Ovary (tissue), 3 donors: ENCODE measurements at regions not wholly inside any gene's neighbourhood (a gene's known extent, or its start where the extent isn't known, plus 50 kb on each side); places are given as distances from the start of the nearest gene placed in this dataset.

Experiments
- CTCF ChIP-seq, 3 donors: fragments of 450-650 bp in 2 of 3; fragments of 200-600 bp in 1 of 3; IDR thresholded peaks; one replicate each; pipeline versions ENCODE4 v1.5.1 to v1.8.0; 2016 to 2022; ENCODE audit warnings: antibody characterized with exemption in 3 of 3, mild to moderate bottlenecking in 1 of 3
- EP300 ChIP-seq: sonication (generic); formaldehyde crosslinking; IDR thresholded peaks from one replicate; pipeline ENCODE4 v1.6.1; 2017; ENCODE audit warnings: antibody characterized with exemption
- POLR2A ChIP-seq: fragments of 450-650 bp; IDR thresholded peaks from one replicate; pipeline ENCODE4 v1.6.1; 2017; ENCODE audit warnings: antibody characterized with exemption, mild to moderate bottlenecking, moderate library complexity
- donor health status: DM: no; HTN: no; CAD: no.

GRCh38 chr4:180823108-180823507 lies 1420.1 kb upstream of the TENM3 start:
- TF ChIP-seq EP300 (no peak), CTCF (IDR thresholded peaks at IDR 0.05) (no peak), POLR2A (no peak)
